ENCODE measurements at regions not wholly inside any gene's neighbourhood (a gene's known extent, or its start where the extent isn't known, plus 50 kb on each side); places are given as distances from the start of the nearest gene placed in this dataset.
A peak's percentile ranks its signal among the peaks of the same experiment; 100 is the strongest.
"Not testable (repeated sequence)": the region's sequence is repeated elsewhere in the genome, so short reads cannot be mapped to it uniquely, and the experiment has no call there.

DNA sequence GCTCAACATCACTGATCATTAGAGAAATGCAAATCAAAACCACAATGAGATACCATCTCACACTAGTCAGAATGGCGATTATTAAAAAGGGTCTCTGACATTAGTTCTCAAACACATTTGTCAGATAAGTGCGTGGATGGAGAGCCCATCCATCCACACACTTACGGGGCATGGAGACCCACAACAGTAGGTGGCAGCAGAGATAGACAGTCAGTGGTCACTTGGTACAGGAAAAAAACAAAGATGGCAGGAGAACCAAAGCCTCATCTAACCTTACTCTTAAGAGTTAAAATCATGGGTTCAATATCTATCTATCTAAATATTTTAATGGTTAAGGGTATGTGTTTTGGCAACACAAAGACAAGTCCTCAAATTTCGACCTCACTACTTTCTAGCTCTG, 1378.7 kb upstream of the C9orf72 start:
- Histone ChIP-seq H3K9ac (ENCODE audit: low read depth, low read length) (no peak overlapping the region), H3K36me3 (ENCODE audit: insufficient read depth, low read length) (no peaks in the 10 kb centered on the region), H3K4me1 (ENCODE audit: insufficient read depth, low read length) (peaks cover 11% of the 10 kb centered on the region), H3K9me3 (ENCODE audit: control insufficient read depth, insufficient read depth, low read length) (no peaks in the 10 kb centered on the region)

GRCh38 chr9:28956116-28956880, 1383.0 kb upstream of the C9orf72 start:
- no peaks in the 10 kb centered on the region for H3K36me3 ChIP-seq (ENCODE audit: insufficient read depth, low read length)
- no peak overlapping the region for H3K9ac ChIP-seq (ENCODE audit: low read depth, low read length)
- no peaks in the 10 kb centered on the region for H3K9me3 ChIP-seq (ENCODE audit: control insufficient read depth, insufficient read depth, low read length)
- H3K4me1 ChIP-seq (ENCODE audit: insufficient read depth, low read length), result peaks cover 16% of the 10 kb centered on the region

GRCh38 chr9:28960602-28961001, 1387.3 kb upstream of the C9orf72 start:
- Histone ChIP-seq H3K4me1 (ENCODE audit: insufficient read depth, low read length) (peaks cover 8% of the 10 kb centered on the region), H3K9me3 (ENCODE audit: control insufficient read depth, insufficient read depth, low read length) (no peaks in the 10 kb centered on the region), H3K9ac (ENCODE audit: low read depth, low read length) (no peak overlapping the region), H3K36me3 (ENCODE audit: insufficient read depth, low read length) (no peaks in the 10 kb centered on the region)

- Histone ChIP-seq H3K9me3 (ENCODE audit: control insufficient read depth, insufficient read depth, low read length) (no peaks in the 10 kb centered on the region), H3K4me1 (ENCODE audit: insufficient read depth, low read length) (peaks cover 8% of the 10 kb centered on the region), H3K9ac (ENCODE audit: low read depth, low read length) (no peak overlapping the region), H3K36me3 (ENCODE audit: insufficient read depth, low read length) (no peaks in the 10 kb centered on the region)
Observed at GRCh38 chr9:28961623-28962022, 1388.3 kb upstream of the C9orf72 start.

- Histone ChIP-seq H3K9me3 (ENCODE audit: control insufficient read depth, insufficient read depth, low read length) (no peaks in the 10 kb centered on the region), H3K9ac (ENCODE audit: low read depth, low read length) (no peak overlapping the region), H3K36me3 (ENCODE audit: insufficient read depth, low read length) (no peaks in the 10 kb centered on the region), H3K4me1 (ENCODE audit: insufficient read depth, low read length) (peaks cover 30% of the 10 kb centered on the region)
Observed at GRCh38 chr9:28967226-28967625, 1393.9 kb upstream of the C9orf72 start.

GRCh38 chr9:28970241-28970654, 1397.0 kb upstream of the C9orf72 start:
- H3K36me3 ChIP-seq (ENCODE audit: insufficient read depth, low read length), result no peaks in the 10 kb centered on the region
- H3K4me1 ChIP-seq (ENCODE audit: insufficient read depth, low read length), result peaks cover 30% of the 10 kb centered on the region
- H3K9ac ChIP-seq (ENCODE audit: low read depth, low read length), result peak overlapping the region; percentile 14; the same call in 1 of the 2 replicates
- H3K9me3 ChIP-seq (ENCODE audit: control insufficient read depth, insufficient read depth, low read length), result no peaks in the 10 kb centered on the region

DNA sequence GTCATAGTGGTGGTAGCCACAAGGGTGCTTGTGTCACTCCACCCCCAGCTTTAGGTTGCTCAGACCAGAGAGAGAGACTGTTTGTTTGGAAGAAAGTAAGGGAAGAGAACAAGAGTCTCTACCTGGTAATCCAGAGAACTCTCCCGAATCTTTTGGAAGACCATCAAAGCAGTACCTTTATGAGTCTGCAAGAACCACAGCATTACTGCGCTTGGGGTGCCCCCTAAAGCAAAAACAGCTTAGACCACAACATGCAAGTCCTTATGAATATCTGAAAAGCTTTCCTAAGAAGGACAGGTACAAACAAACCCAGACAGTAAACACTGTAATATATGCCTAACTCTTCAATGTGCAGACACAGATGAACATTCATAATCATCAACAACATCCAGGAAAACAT, 1398.6 kb upstream of the C9orf72 start:
- H3K36me3 ChIP-seq (ENCODE audit: insufficient read depth, low read length), result no peaks in the 10 kb centered on the region
- H3K9ac ChIP-seq (ENCODE audit: low read depth, low read length), result no peak overlapping the region
- H3K9me3 ChIP-seq (ENCODE audit: control insufficient read depth, insufficient read depth, low read length), result no peaks in the 10 kb centered on the region
- peaks cover 30% of the 10 kb centered on the region for H3K4me1 ChIP-seq (ENCODE audit: insufficient read depth, low read length)

GRCh38 chr9:28976250-28976649, 1403.0 kb upstream of the C9orf72 start:
- H3K9ac ChIP-seq (ENCODE audit: low read depth, low read length), result no peak overlapping the region

GRCh38 chr9:28976684-28977083, 1403.4 kb upstream of the C9orf72 start:
- Histone ChIP-seq H3K9me3 (ENCODE audit: control insufficient read depth, insufficient read depth, low read length) (no peaks in the 10 kb centered on the region), H3K4me1 (ENCODE audit: insufficient read depth, low read length) (no peaks in the 10 kb centered on the region), H3K36me3 (ENCODE audit: insufficient read depth, low read length) (no peaks in the 10 kb centered on the region), H3K9ac (ENCODE audit: low read depth, low read length) (no peak overlapping the region)

More at GRCh38 chr9:28976250-28976649, 1403.0 kb upstream of the C9orf72 start:
- Histone ChIP-seq H3K4me1 (ENCODE audit: insufficient read depth, low read length) (peaks cover 2% of the 10 kb centered on the region; the same call in 1 of the 2 replicates), H3K36me3 (ENCODE audit: insufficient read depth, low read length) (no peaks in the 10 kb centered on the region), H3K9me3 (ENCODE audit: control insufficient read depth, insufficient read depth, low read length) (no peaks in the 10 kb centered on the region)

GRCh38 chr9:28981129-28981528, 1407.8 kb upstream of the C9orf72 start:
- Histone ChIP-seq H3K4me1 (ENCODE audit: insufficient read depth, low read length) (no peaks in the 10 kb centered on the region), H3K9me3 (ENCODE audit: control insufficient read depth, insufficient read depth, low read length) (no peaks in the 10 kb centered on the region), H3K9ac (ENCODE audit: low read depth, low read length) (no peak overlapping the region), H3K36me3 (ENCODE audit: insufficient read depth, low read length) (no peaks in the 10 kb centered on the region)

DNA sequence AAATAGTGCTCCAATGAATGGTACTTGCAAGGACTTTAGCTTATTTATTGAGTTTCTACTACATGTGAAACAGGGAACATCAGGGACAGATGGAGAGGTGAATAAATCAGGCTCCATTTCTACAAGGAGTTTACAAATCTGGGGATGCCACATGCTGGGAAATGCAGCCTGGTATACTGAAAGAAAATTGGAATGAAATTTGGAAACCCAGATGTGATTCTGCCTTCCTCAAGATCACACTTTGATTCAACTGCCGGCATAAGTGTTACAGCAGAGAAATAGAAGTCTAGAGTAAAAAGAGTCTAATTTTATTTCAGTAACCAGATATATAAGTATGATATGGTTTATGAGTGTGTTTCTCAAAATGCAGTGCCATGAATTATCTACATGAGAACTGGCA, 1408.4 kb upstream of the C9orf72 start:
- Histone ChIP-seq H3K9ac (ENCODE audit: low read depth, low read length) (no peak overlapping the region), H3K36me3 (ENCODE audit: insufficient read depth, low read length) (no peaks in the 10 kb centered on the region), H3K4me1 (ENCODE audit: insufficient read depth, low read length) (no peaks in the 10 kb centered on the region), H3K9me3 (ENCODE audit: control insufficient read depth, insufficient read depth, low read length) (no peaks in the 10 kb centered on the region)

DNA sequence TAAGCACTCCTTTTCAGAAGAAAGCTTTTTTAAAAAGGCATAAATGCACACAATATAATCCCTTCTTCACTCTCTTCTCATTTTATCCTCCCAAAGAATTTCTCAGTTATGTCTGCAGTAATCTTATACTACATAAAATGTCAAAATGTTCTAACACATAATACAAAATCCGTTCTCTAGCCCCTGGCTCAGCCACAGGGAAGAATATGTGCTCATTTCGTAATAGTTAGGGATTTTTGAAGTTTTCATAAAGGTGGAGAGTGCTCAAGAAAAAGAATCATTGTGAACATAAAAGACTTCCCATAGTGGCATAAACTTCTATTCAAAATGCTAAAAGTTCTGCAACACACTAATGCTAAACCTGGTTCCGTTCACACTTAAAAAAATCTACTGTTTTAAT, 1410.7 kb upstream of the C9orf72 start:
- no peaks in the 10 kb centered on the region for H3K4me1 ChIP-seq (ENCODE audit: insufficient read depth, low read length)
- H3K9ac ChIP-seq (ENCODE audit: low read depth, low read length), result no peak overlapping the region
- peaks cover 4% of the 10 kb centered on the region; the same call in 1 of the 2 replicates for H3K9me3 ChIP-seq (ENCODE audit: control insufficient read depth, insufficient read depth, low read length)
- no peaks in the 10 kb centered on the region for H3K36me3 ChIP-seq (ENCODE audit: insufficient read depth, low read length)

DNA sequence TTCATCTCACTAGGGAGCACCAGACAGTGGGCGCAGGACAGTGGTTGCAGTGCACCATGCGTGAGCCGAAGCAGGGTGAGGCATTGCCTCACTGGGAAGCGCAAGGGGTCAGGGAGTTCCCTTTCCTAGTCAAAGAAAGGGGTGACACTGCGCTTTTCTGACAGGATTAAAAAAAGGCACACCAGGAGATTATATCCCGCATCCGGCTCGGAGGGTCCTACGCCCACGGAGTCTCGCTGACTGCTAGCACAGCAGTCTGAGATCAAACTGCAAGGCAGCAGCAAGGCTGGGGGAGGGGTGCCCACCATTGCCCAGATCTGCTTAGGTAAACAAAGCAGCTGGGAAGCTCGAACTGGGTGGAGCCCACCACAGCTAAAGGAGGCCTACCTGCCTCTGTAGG, 1416.7 kb upstream of the C9orf72 start:
- not testable (repeated sequence) for H3K36me3 ChIP-seq (ENCODE audit: insufficient read depth, low read length); H3K4me1 ChIP-seq (ENCODE audit: insufficient read depth, low read length); H3K9ac ChIP-seq (ENCODE audit: low read depth, low read length); H3K9me3 ChIP-seq (ENCODE audit: control insufficient read depth, insufficient read depth, low read length)

- H3K9ac ChIP-seq (ENCODE audit: low read depth, low read length), result no peak overlapping the region
- H3K4me1 ChIP-seq (ENCODE audit: insufficient read depth, low read length), result no peaks in the 10 kb centered on the region
- H3K36me3 ChIP-seq (ENCODE audit: insufficient read depth, low read length), result no peaks in the 10 kb centered on the region
- H3K9me3 ChIP-seq (ENCODE audit: control insufficient read depth, insufficient read depth, low read length), result no peaks in the 10 kb centered on the region
Observed at GRCh38 chr9:28999057-28999456, 1425.8 kb upstream of the C9orf72 start.

GRCh38 chr9:28999806-29000205, 1426.5 kb upstream of the C9orf72 start:
- Histone ChIP-seq H3K9me3 (ENCODE audit: control insufficient read depth, insufficient read depth, low read length) (no peaks in the 10 kb centered on the region), H3K36me3 (ENCODE audit: insufficient read depth, low read length) (no peaks in the 10 kb centered on the region), H3K4me1 (ENCODE audit: insufficient read depth, low read length) (no peaks in the 10 kb centered on the region), H3K9ac (ENCODE audit: low read depth, low read length) (no peak overlapping the region)
